ENCODE measurements at regions not wholly inside any gene's neighbourhood (a gene's known extent, or its start where the extent isn't known, plus 50 kb on each side); places are given as distances from the start of the nearest gene placed in this dataset.

DNA sequence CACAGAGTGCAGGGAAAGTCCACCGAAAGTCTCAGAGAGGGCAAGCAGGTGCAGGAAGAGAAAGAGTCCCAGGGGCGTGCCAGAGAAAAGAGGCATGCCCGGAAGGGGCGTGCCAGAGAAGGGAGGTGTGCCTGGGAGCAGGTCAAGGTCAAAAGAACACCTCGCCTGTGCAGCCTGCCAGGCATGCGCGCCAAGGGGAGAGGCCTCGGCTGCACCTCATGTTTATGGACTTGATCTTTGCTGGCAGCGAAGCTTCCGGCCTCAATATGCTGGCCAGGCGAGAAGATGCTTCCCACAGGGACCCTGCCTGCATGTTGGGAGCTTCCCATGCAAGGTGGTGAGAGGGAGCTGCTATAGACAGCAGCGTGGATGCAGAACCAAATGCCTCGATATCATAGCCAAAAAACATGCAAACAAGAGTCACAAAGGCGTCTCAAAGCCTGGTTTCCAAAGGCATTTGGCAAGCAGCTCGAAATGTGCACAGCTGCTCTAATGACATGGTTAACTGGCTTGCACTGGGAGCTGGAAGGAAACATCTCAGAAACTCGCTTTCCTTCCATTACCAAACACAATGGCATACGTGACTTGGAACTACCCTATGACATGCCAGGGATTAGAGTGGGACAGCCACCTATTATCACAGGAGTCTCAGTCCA lies 192.5 kb upstream of the PPP2R2D start:
- WGBS, 2 donors = 73 to 75% methylated on average over 16 to 17 of the region's 17 CpGs
- DNase-seq (ENCODE audit: low spot score in 2 of 2) = peak in 1 of 2 donors; percentile 71
- TF ChIP-seq, protein P1, sequence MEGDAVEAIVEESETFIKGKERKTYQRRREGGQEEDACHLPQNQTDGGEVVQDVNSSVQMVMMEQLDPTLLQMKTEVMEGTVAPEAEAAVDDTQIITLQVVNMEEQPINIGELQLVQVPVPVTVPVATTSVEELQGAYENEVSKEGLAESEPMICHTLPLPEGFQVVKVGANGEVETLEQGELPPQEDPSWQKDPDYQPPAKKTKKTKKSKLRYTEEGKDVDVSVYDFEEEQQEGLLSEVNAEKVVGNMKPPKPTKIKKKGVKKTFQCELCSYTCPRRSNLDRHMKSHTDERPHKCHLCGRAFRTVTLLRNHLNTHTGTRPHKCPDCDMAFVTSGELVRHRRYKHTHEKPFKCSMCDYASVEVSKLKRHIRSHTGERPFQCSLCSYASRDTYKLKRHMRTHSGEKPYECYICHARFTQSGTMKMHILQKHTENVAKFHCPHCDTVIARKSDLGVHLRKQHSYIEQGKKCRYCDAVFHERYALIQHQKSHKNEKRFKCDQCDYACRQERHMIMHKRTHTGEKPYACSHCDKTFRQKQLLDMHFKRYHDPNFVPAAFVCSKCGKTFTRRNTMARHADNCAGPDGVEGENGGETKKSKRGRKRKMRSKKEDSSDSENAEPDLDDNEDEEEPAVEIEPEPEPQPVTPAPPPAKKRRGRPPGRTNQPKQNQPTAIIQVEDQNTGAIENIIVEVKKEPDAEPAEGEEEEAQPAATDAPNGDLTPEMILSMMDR (IDR thresholded peaks at IDR 0.05) = no peak
- no peak for TF ChIP-seq POLR2A (IDR thresholded peaks at IDR 0.05)
- intact Hi-C loops (cut with DNase I; ENCODE audit: low total_unique reads) = no loop called here
- no peak overlapping the region for H3K4me3 ChIP-seq (ENCODE audit: low read depth, poor library complexity, severe bottlenecking)

DNA sequence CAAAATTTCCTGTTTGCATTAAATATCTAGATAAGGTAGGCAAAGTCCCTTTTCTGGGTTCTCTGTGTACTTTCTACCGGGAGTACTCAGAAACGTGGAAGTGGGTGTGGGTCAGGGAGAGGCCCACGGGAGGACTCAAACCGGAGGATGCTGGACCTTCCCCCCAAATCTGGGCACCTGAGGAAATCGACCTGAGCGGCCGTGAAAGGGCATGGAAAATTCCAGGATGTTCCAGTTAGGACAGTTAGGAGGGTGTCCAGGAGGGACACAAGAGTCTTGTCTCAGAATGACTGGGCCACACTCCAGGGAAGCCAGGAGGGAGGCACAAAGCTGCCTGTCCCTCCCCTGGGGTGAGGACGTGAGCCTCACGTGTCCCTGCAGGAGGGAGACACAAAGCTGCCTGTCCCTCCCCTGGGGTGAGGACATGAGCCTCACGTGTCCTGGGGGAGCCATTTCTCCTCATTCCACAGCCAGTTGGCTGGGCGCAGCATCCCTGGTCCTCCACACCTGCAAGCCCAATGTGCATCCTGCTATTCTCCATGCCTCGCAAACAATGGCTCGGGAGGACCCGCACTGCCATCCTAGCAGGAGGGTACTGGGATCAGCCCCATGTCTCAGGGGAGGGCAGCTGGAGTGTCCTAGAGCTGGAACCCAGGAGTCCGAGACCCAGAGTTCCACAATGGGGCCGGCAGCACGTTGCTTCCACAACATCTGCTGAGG lies 190.5 kb upstream of the PPP2R2D start:
- no peak overlapping the region for H3K4me3 ChIP-seq (ENCODE audit: low read depth, poor library complexity, severe bottlenecking)
- no peak for TF ChIP-seq POLR2A (IDR thresholded peaks at IDR 0.05)
- TF ChIP-seq, protein P1 (IDR thresholded peaks at IDR 0.05) = no peak
- intact Hi-C loops (cut with DNase I; ENCODE audit: low total_unique reads) = no loop called here
- WGBS, 2 donors = 77 to 84% methylated on average over 13 to 17 of the region's 17 CpGs
- DNase-seq (ENCODE audit: low spot score in 2 of 2) = peak in 1 of 2 donors; percentile 76

DNA sequence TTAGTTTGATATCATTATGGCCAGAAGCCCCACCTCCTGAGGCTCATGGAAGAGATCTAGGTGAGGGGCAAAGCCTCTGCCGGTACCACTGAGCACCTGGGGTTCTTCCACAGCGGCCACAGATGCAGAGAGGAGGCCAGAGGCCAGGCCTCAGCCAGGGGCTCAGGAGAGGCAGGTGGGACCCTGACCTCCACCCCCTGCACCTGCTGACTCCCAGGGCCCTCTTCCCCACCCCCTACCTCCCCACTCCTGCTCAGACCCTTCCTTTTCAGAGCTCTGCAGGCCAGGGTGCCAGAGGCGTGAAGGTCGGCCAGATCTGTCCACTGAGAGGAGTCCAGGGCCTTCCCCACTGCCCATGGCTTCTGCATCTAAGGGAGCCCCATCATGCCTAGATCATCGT lies 178.7 kb upstream of the PPP2R2D start:
- H3K4me3 ChIP-seq (ENCODE audit: low read depth, poor library complexity, severe bottlenecking) = no peak overlapping the region
- intact Hi-C loops (cut with DNase I; ENCODE audit: low total_unique reads) = no loop called here
- peak in 1 of 2 donors; percentile 76 for DNase-seq (ENCODE audit: low spot score in 2 of 2)
- WGBS, 2 donors = 82 to 96% methylated on average over 5 of the region's 5 CpGs
- TF ChIP-seq, protein P1 (IDR thresholded peaks at IDR 0.05) = no peak
- TF ChIP-seq POLR2A (IDR thresholded peaks at IDR 0.05) = no peak

DNA sequence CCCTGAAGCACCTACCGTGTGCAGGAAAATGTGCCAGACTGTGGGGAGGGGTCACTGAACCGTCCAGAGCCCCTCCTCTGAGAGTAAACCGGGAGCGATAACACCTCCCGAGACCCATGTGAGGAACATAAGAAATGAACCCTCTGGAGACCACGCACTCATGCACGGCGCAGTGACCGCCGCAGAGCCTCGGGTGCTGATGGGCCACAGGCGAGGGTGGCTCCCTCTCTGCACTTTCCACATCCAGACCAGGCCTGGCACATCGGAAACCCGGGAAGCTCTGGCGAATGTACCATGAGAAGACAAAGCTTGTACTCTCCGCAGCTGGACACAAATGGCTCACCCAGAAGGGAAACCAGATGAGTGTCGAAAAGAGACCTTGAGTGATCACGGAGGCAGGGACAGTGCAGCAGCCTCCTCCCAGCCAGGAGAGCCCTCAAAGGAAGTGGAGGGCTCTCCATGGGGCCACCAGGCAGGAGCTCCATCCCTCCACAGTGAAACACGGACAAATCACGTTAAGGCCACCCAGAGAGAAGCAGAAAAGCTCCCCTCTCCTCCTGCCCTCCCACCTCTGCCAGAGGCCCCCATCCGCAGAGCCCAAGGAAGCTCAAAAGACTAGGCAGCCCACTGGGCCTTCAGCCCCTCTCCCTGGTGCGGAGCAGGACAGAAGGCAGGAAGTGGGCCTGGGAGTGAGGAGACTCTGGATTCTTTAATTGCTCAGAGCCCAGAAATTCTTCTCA lies 178.1 kb upstream of the PPP2R2D start:
- DNase-seq (ENCODE audit: low spot score in 2 of 2) = peak in 1 of 2 donors; percentile 66
- H3K4me3 ChIP-seq (ENCODE audit: low read depth, poor library complexity, severe bottlenecking) = no peak overlapping the region
- WGBS, 2 donors = 88 to 91% methylated on average over 22 of the region's 22 CpGs
- intact Hi-C loops (cut with DNase I; ENCODE audit: low total_unique reads) = no loop called here
- no peak for TF ChIP-seq POLR2A (IDR thresholded peaks at IDR 0.05)
- TF ChIP-seq, protein P1 (IDR thresholded peaks at IDR 0.05) = no peak

DNA sequence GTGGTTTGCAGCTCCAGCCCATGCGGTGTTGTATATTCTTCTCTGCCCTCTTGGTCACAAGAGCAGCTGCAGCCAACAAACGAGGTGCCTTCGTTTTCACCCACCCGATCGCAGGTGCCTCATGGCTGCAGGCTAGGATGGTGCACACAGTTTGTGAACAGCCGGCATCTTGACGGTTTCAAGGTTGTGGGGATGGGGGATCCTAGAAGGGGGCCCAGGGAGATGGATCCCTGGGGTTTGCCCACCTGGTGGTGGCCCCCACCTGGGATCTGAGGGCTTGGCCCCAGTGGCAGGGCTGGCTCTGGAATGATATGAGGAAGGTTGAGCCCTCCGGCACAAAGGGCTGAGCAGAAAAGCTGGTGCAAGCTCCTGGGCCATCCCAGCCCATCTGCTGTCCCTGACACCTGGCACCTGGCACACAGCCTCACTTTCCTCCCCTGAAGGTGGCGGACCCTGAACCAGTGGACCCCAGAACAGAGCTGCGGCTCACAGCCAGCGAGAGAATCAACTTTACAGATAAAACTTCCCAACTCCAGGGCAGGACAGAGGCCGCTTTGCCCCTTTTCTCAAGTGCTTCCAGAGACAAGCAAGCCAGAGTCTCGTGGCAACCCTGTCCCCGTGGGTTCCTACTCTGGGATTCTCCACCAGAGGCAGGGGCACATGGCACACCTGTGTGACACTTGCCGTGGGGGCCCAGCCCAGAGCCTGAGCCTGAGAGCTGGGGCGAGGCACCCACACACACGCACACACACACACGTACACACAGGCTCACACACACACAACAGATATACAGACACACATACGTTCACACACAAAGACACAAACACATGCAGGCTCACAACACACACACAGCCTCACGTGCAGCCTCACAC lies 177.3 kb upstream of the PPP2R2D start:
- no peak overlapping the region for H3K4me3 ChIP-seq (ENCODE audit: low read depth, poor library complexity, severe bottlenecking)
- TF ChIP-seq, protein P1 (IDR thresholded peaks at IDR 0.05) = no peak
- no peak for TF ChIP-seq POLR2A (IDR thresholded peaks at IDR 0.05)
- DNase-seq (ENCODE audit: low spot score in 2 of 2) = peak in 1 of 2 donors; percentile 77

More for the DNA sequence above, 177.3 kb upstream of the PPP2R2D start:
- 85 to 86% methylated on average over 19 to 20 of the region's 20 CpGs for WGBS, 2 donors
- intact Hi-C loops (cut with DNase I; ENCODE audit: low total_unique reads) = no loop called here
